SW480 (cell line): ENCODE measurements at regions not wholly inside any gene's neighbourhood (a gene's known extent, or its start where the extent isn't known, plus 50 kb on each side); places are given as distances from the start of the nearest gene placed in this dataset.
A peak's percentile ranks its signal among the peaks of the same experiment; 100 is the strongest.

Source experiments
- DNase-seq: peaks from one replicate; pipeline ENCODE4 v3.0.0-alpha.2; 2016; ENCODE audit warnings: low spot score

DNA sequence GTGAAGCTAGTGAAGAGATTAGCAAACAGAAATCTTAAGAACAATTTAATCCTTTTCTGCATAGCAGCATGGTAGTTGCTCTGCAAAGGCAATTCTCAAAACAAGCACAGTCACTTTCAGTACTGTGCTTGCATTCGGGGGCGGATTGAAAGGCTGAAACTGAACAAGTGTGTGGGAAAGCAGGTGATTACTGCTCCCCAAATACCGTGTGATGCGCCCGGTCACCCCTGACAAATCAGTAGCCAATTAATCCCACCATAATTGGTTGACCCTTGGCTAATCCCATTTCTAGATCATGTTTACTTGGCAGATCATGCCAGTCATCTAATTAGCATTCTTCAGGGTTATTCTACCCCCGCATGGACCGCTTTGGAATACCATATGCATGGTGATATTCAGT lies 76.5 kb upstream of the ADRB1 start:
- no peak for DNase-seq

- DNase-seq: no peak
Observed at GRCh38 chr10:113970641-113971040, 73.0 kb upstream of the ADRB1 start.

DNA sequence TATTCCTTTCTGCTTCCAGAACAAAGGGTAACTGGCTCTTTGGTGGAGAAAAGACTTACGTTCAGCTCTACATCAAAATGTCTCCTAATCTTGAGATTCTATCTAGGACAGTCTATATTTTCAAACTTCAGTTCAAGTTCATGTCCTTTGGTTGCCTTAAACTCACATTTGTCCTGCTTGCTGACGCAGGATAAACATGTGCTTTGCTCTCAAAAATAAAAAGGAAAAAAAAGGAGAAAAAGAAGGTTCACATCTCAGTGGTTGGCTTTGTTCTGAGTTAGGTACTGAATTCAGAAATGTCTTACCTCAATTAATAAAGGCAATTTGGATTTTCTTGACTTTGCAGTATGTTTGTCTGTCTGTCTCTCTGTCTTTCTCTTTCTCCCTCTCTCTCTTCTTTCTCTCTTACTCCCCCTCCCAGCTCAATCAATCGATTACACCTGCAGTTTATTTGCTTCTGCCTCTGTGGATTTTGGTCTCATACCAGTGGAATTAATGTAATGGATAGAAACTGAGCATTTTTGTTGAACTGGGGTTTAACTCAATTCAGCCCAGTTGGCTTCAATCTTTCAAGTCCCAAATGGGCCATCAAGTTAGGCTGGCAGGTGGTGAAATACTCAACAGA lies 72.2 kb upstream of the ADRB1 start:
- DNase-seq: no peak

DNA sequence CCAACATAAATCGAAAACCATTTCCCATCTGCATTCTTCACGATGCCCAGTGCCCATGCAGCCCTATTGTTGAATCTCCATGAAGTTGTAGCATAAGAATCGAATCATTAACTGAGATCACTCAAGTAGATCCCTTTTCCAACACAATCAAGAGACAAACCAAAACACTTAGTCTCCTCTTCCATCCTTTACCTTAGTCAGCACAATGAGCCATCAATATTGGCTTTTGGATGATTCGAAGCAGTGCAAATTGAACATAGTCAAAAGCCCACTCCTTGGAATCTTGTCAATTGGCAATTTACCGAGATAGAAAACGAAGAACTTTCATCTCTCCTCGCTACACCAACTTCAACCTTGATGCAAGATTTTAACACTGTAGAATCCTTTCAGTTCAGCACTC lies 66.5 kb upstream of the ADRB1 start:
- no peak for DNase-seq

DNA sequence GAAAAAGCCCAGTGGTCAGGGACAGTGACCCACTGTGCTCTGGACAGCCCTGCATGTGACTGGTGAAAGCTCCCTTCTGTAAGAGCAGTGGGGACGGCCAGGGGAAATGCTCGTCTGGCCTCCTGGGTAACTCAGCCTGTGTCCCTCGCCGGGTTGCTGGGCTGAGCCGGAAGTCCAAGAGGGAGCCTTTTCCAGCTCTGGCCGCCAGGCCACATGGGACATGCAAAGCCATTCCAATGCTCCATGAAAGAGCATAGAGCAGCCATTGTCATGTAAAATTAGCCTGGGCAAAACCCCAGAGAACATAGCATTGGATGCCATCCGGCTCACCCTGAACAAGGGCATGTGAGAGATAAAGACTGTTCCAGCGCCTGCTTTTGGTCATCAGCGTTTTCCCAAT lies 64.9 kb upstream of the ADRB1 start:
- DNase-seq: no peak

DNA sequence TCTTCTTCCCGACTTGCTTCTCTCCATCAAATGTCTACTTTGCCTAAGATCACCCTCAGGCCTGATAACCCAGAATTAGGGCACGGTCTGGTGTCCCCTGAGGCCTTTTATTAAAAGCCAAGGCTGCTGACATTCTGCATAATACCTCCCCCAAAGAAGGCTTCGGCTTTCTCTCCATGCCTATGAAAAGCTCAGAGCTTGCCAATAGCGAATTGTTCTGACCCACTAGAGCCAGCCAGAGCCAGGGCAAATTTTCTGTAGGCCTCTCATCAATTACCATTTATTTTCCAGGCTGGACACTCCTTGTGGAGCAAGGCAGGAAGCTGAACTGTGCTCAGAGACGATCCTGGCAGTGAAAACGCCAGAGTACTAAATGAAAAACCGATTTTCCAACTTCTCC lies 64.3 kb upstream of the ADRB1 start:
- DNase-seq: no peak

- DNase-seq: peak; percentile 37
Observed at GRCh38 chr10:113980408-113981087, 63.1 kb upstream of the ADRB1 start.

DNA sequence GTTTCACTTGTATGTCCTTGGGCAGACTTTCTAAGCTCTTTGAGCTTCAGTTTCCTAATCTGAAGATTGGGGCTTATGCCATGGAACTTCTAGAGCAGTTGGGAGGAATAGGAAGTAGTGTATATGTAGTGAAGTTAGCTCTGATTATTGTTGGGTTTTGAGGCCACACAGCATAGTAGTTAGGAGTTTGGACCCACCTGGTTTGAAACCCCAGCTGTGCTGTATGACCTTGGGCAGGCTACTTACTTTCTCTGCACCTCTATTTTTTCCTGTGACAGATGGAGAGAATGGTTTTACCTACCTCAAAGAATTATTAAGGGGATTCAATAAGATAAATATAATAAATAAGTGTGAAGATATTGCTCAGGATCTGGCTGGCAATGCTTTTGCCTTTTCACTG lies 61.4 kb upstream of the ADRB1 start:
- DNase-seq: no peak

DNA sequence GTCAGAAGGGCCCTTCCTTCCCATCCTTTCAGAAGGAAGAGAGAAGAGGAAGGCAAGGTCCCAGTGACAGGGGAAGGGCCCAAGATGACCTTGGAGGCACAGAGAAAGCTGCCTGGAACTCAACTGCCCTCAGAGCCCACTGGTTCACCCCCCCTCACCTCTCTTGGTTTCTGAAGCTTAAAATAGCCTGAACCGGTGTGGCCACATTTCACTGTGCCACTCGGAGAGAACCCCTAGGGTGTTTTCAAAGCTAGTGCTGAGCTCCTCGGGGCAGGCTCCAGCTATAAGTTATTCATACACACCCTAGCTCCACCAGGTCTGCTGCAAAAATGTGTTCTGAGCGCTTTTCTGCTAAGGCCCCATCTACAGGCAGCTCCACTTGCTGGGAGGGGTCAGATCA lies 60.9 kb upstream of the ADRB1 start:
- DNase-seq: no peak

- DNase-seq: no peak
Observed at GRCh38 chr10:113983552-113983951, 60.1 kb upstream of the ADRB1 start.

DNA sequence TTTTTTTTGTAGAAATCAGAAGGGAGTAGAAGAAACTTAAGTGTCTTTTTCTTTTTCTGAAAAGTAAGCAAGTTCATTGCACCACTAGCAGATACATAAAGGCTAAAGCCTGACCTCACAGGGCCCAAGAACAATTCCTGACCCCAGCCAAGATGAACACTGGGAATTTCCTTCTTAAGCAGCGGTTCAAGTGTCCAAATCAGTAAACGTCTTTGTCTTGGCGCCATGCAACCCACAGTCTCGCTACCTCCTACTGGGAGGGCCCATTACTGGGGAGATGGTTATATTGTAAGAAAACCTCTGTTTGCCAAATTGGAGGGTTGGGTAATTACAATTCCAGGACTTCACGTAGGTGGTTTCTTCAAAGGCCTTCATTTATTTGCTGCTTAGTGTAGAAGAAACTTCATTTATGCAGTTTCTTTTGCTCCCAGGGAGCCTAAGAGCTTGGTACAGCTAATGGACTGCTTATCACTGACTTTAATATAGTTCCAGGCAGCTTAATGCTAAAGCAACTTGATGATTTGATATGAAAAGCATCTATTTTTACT lies 58.3 kb upstream of the ADRB1 start:
- DNase-seq: no peak

DNA sequence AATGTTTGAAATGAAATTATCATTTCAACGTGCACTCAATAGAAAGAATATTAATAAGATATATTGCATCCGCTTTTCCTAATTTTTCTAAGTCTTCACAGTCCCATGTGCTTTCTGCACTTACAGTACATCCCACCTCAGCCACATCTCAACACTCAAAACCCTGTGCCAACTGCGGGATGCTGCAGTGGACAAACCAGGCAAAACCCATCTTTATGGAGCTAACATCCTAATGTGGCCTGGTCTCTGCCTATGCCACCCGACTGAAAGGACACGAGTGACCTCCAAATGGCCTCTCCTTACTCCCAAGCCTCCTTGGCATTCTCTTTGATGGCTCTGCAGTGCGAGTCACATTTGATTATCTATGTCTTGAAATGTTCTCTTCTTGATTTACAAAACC lies 57.4 kb upstream of the ADRB1 start:
- DNase-seq: no peak

DNA sequence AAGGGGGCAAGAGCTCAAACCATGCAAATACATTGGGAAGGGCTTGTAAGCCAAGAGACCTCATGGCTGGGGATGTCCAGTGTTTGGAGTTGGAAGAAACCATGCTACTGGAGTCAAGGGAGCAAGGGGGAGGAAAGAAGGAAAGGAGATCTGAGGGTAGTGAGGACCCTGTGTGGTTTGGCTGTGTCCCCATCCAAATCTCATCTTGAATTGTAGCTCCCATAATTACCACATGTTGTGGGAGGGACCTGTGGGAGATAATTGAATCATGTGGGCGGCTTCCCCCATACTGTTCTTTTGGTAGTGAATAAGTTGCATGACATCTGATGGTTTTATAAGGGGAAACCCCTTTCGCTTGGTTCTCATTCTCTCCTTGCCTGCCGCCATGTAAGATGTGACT lies 56.5 kb upstream of the ADRB1 start:
- no peak for DNase-seq

GRCh38 chr10:113987805-113988204 lies 55.9 kb upstream of the ADRB1 start:
- DNase-seq: peak; percentile 44

- no peak for DNase-seq
Observed at GRCh38 chr10:113988535-113988934, 55.1 kb upstream of the ADRB1 start.

- peak; percentile 86 for DNase-seq
Observed at GRCh38 chr10:113991091-113991860, 52.4 kb upstream of the ADRB1 start.

- DNase-seq: peak; percentile 22
Observed at GRCh38 chr10:113992471-113993011, 51.1 kb upstream of the ADRB1 start.

- peak; percentile 17 for DNase-seq
Observed at GRCh38 chr10:113993489-113993991, 50.1 kb upstream of the ADRB1 start.
